ENCODE measurements at regions not wholly inside any gene's neighbourhood (a gene's known extent, or its start where the extent isn't known, plus 50 kb on each side); places are given as distances from the start of the nearest gene placed in this dataset.

DNA sequence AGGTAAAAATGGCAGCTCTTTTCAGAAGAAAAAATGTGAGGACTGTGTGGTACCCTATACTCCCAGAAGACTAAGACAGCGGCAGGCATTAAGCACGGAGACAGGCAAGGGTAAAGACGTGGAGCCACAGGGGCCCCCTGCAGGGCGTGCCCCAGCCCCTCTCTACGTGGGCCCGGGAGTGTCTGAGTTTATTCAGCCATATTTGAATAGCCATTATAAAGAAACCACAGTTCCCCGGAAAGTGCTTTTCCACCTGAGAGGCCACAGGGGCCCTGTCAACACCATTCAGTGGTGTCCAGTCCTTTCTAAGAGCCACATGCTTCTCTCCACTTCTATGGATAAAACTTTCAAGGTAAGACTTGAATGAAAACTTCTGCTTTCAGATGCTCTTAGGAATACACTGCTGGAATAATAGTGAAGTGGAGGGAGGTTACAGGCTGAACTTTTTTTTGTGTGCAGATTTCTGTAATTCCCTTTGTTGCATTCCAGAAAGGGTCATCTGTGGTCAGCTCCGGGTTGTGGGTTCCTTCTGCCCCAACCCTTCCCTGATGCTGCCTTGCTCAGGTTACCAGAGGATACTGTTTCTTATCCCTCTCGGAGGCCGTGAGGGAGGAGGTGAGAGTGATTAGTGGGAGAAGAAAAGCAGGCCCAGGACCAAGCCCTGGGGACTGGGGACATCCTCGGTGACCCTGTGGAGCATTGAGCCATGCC lies 58.4 kb downstream of the SLC25A47 start:
- TF ChIP-seq YY1 (IDR thresholded peaks at IDR 0.05; ENCODE audit: insufficient read depth, insufficient read length), result no peak
- no peak for TF ChIP-seq SUZ12 (IDR thresholded peaks at IDR 0.05; ENCODE audit: extremely low read depth, insufficient read depth, insufficient read length)
- TF ChIP-seq ZNF274 (IDR thresholded peaks at IDR 0.05; ENCODE audit: low read depth, low read length), result no peak
- Histone ChIP-seq H3K9me3 (ENCODE audit: insufficient read depth, low read length) (no peaks in the 10 kb centered on the region), H3K27me3 (ENCODE audit: insufficient read depth, insufficient read length) (no peaks in the 10 kb centered on the region), H3K4me3 (ENCODE audit: insufficient read length, low read depth) (no peak overlapping the region), H3K4me1 (ENCODE audit: insufficient read depth, insufficient read length) (peaks cover 11% of the 10 kb centered on the region), H3K9ac (ENCODE audit: insufficient read length, low read depth) (no peak overlapping the region), H3K36me3 (ENCODE audit: insufficient read depth, insufficient read length, low read length) (peaks cover 9% of the 10 kb centered on the region)
- DNase-seq (ENCODE audit: low read depth, low spot score), result no peak

DNA sequence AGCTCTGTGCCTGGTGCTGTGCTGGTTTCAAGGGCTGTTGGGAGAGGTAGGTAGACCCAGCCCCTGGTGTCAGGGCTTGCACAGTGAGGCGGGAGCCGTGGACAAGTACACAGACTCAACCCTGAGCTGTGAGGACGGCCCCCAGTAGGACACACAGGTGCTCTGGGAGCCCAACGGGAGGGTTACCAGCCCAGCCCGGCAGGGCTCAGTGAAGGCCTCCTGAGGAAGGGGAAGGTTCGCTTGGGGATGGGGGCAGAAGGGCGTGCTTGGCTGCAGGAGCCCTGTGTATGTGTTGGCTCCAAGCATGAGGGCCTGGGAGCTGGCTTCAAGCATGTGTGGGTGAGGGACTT lies 58.9 kb downstream of the SLC25A47 start:
- Histone ChIP-seq H3K4me3 (ENCODE audit: insufficient read length, low read depth) (no peak overlapping the region), H3K36me3 (ENCODE audit: insufficient read depth, insufficient read length, low read length) (peaks cover 9% of the 10 kb centered on the region), H3K9ac (ENCODE audit: insufficient read length, low read depth) (no peak overlapping the region), H3K4me1 (ENCODE audit: insufficient read depth, insufficient read length) (peaks cover 11% of the 10 kb centered on the region), H3K9me3 (ENCODE audit: insufficient read depth, low read length) (no peaks in the 10 kb centered on the region), H3K27me3 (ENCODE audit: insufficient read depth, insufficient read length) (no peaks in the 10 kb centered on the region)
- TF ChIP-seq YY1 (IDR thresholded peaks at IDR 0.05; ENCODE audit: insufficient read depth, insufficient read length), result no peak
- DNase-seq (ENCODE audit: low read depth, low spot score), result no peak

DNA sequence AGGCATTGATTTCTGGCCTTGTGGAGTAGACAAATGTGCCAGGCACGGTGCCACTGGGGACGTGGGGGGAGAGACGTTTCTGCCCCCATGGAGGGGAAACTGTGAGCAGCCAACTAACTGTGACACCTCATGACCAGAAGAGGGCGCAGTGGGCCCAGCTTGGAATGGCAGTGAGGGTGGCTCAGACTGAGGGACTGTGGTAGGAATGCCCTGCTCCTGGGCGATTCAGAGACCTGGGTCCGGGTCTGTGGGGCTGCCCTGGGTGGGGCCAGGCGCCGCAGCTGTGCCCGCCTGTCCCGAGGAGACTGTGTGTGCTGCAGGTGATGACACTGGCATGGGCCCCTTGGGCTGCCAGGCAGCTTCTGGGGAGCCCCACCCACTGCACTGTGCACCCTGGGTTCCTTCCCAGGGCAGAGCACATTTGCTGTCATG lies 60.6 kb downstream of the SLC25A47 start:
- DNase-seq (ENCODE audit: low read depth, low spot score), result peak; percentile 44
- no peaks in the 10 kb centered on the region for H3K9me3 ChIP-seq (ENCODE audit: insufficient read depth, low read length)
- H3K27me3 ChIP-seq (ENCODE audit: insufficient read depth, insufficient read length), result no peaks in the 10 kb centered on the region
- H3K4me3 ChIP-seq (ENCODE audit: insufficient read length, low read depth), result no peak overlapping the region
- TF ChIP-seq YY1 (IDR thresholded peaks at IDR 0.05; ENCODE audit: insufficient read depth, insufficient read length) (no peak), ZNF274 (IDR thresholded peaks at IDR 0.05; ENCODE audit: low read depth, low read length) (no peak), SUZ12 (IDR thresholded peaks at IDR 0.05; ENCODE audit: extremely low read depth, insufficient read depth, insufficient read length) (no peak)
- no peak overlapping the region for H3K9ac ChIP-seq (ENCODE audit: insufficient read length, low read depth)
- peaks cover 9% of the 10 kb centered on the region for H3K36me3 ChIP-seq (ENCODE audit: insufficient read depth, insufficient read length, low read length)
- H3K4me1 ChIP-seq (ENCODE audit: insufficient read depth, insufficient read length), result peaks cover 11% of the 10 kb centered on the region

DNA sequence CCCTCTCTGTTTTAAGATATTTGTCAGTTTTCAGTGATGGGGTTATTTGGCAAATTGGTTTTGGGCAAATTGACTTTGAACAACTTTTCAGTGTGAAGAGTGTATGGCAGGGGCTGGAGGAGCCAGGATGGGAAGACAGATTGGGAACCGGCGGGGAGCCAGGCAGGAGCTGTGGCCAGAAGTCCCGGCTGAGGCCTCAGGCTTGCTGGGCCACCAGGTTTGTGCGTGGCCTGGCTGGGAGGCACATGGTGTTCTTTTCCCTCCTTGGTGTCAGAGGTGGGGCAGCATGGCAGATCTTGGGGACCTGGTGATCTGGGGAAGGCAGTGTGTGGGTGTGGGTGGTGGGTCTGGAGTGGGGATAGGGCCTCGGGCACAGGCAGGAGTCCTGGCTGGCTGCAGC lies 61.1 kb downstream of the SLC25A47 start:
- Histone ChIP-seq H3K9me3 (ENCODE audit: insufficient read depth, low read length) (no peaks in the 10 kb centered on the region), H3K4me1 (ENCODE audit: insufficient read depth, insufficient read length) (peaks cover 11% of the 10 kb centered on the region), H3K27me3 (ENCODE audit: insufficient read depth, insufficient read length) (no peaks in the 10 kb centered on the region), H3K36me3 (ENCODE audit: insufficient read depth, insufficient read length, low read length) (peaks cover 9% of the 10 kb centered on the region), H3K4me3 (ENCODE audit: insufficient read length, low read depth) (no peak overlapping the region), H3K9ac (ENCODE audit: insufficient read length, low read depth) (no peak overlapping the region)
- no peak for DNase-seq (ENCODE audit: low read depth, low spot score)
- TF ChIP-seq ZNF274 (IDR thresholded peaks at IDR 0.05; ENCODE audit: low read depth, low read length) (no peak), YY1 (IDR thresholded peaks at IDR 0.05; ENCODE audit: insufficient read depth, insufficient read length) (no peak)

DNA sequence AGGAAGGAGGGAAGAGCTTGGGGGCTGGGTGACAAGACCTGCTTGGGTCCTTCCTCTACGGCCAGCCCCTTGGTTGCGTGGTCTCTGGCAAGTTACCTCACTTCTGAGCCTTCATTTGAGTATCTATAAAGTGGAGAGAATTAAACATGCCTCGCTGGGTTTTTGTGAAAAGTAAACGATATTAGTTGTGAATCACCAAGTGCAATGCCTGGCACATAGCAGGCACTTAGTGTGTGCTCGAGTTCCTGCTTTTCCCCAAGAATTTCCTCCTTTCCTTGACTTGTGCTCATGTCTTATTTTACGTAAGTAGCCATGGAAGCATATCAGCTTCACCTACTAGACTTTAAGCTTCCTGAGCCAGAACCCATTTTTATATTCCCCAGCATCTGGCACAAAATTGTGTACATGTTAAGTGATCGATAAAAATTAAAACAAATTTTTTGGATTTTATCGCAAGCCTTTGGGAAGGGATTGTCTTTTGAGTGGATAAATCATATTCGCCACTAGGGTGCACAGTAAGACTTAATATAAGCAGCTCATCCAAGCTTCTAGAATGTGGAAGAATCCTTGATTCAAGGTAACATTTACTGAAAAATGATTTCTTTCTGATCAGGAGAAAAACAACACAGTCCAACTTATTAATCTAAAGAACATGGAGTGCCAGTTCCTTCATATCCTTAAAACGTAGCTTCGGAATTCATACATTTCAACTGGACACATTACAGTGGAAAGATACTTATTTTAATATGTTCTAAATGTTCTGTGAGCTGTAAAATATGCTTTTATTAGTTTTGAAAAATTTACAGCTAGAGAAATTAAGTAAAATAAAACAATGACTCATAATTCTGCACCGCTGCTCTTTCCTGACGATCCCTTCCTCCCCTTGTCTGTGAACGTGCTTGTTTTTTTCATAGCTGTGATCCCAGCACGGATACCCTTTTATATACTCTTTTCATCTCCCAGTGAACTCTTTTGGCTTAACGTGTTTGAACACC lies 62.0 kb downstream of the SLC25A47 start:
- H3K9ac ChIP-seq (ENCODE audit: insufficient read length, low read depth), result no peak overlapping the region
- H3K9me3 ChIP-seq (ENCODE audit: insufficient read depth, low read length), result no peaks in the 10 kb centered on the region
- H3K27me3 ChIP-seq (ENCODE audit: insufficient read depth, insufficient read length), result no peaks in the 10 kb centered on the region
- no peak for DNase-seq (ENCODE audit: low read depth, low spot score)
- H3K36me3 ChIP-seq (ENCODE audit: insufficient read depth, insufficient read length, low read length), result peaks cover 9% of the 10 kb centered on the region
- H3K4me3 ChIP-seq (ENCODE audit: insufficient read length, low read depth), result no peak overlapping the region
- TF ChIP-seq YY1 (IDR thresholded peaks at IDR 0.05; ENCODE audit: insufficient read depth, insufficient read length) (no peak), SUZ12 (IDR thresholded peaks at IDR 0.05; ENCODE audit: extremely low read depth, insufficient read depth, insufficient read length) (no peak), ZNF274 (IDR thresholded peaks at IDR 0.05; ENCODE audit: low read depth, low read length) (no peak)
- peaks cover 11% of the 10 kb centered on the region for H3K4me1 ChIP-seq (ENCODE audit: insufficient read depth, insufficient read length)

DNA sequence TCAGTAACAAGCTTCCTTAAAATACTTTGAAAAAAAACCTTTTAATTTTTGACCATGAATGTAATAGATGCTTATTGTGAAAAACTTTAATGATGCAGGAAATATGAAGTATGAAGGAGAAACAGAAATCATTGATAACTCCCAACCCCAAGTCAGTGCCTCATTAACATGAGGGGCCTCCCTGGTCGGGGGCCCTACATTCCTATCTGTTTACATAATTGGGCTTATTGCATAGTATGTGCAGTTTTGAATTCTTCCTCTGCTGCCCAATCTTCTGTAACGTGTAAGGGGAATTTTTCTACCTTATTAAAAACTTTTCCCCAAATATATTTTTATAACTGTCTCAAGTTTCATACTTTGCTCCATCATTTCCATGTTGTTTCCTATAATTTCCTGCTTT lies 63.0 kb downstream of the SLC25A47 start:
- no peak for TF ChIP-seq SUZ12 (IDR thresholded peaks at IDR 0.05; ENCODE audit: extremely low read depth, insufficient read depth, insufficient read length)
- no peak for TF ChIP-seq ZNF274 (IDR thresholded peaks at IDR 0.05; ENCODE audit: low read depth, low read length)
- TF ChIP-seq YY1 (IDR thresholded peaks at IDR 0.05; ENCODE audit: insufficient read depth, insufficient read length), result no peak
- peaks cover 10% of the 10 kb centered on the region for H3K4me1 ChIP-seq (ENCODE audit: insufficient read depth, insufficient read length)
- H3K36me3 ChIP-seq (ENCODE audit: insufficient read depth, insufficient read length, low read length), result peaks cover 9% of the 10 kb centered on the region
- DNase-seq (ENCODE audit: low read depth, low spot score), result no peak
- no peaks in the 10 kb centered on the region for H3K9me3 ChIP-seq (ENCODE audit: insufficient read depth, low read length)
- H3K4me3 ChIP-seq (ENCODE audit: insufficient read length, low read depth), result no peak overlapping the region
- no peaks in the 10 kb centered on the region for H3K27me3 ChIP-seq (ENCODE audit: insufficient read depth, insufficient read length)
- no peak overlapping the region for H3K9ac ChIP-seq (ENCODE audit: insufficient read length, low read depth)

DNA sequence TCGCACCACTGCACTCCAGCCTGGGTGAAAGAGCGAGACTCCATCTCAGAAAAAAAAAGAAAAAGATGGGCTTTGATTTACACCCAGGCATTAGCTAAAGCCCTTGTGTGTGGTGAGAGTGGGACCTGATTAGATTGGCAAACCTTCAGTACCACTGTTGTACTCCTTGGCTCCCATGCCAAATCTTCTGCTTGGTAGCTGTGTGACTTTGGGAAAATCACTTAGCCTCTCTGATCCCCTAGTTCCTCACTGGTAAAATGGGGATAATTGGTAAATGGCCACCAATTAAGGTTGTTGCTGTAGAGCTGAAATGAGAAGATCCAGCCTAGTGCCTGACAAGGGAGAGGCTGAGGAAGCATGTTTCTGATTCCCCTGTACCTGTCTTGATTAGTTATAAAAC lies 63.7 kb downstream of the SLC25A47 start:
- Histone ChIP-seq H3K36me3 (ENCODE audit: insufficient read depth, insufficient read length, low read length) (peaks cover 7% of the 10 kb centered on the region), H3K9me3 (ENCODE audit: insufficient read depth, low read length) (no peaks in the 10 kb centered on the region), H3K4me1 (ENCODE audit: insufficient read depth, insufficient read length) (peaks cover 7% of the 10 kb centered on the region), H3K27me3 (ENCODE audit: insufficient read depth, insufficient read length) (no peaks in the 10 kb centered on the region), H3K9ac (ENCODE audit: insufficient read length, low read depth) (no peak overlapping the region), H3K4me3 (ENCODE audit: insufficient read length, low read depth) (no peak overlapping the region)
- no peak for DNase-seq (ENCODE audit: low read depth, low spot score)
- TF ChIP-seq YY1 (IDR thresholded peaks at IDR 0.05; ENCODE audit: insufficient read depth, insufficient read length), result no peak
- TF ChIP-seq SUZ12 (IDR thresholded peaks at IDR 0.05; ENCODE audit: extremely low read depth, insufficient read depth, insufficient read length), result no peak
- no peak for TF ChIP-seq ZNF274 (IDR thresholded peaks at IDR 0.05; ENCODE audit: low read depth, low read length)

Measured in NT2/D1 (cell line).